HG02571 (cell line): ENCODE measurements at regions not wholly inside any gene's neighbourhood (a gene's known extent, or its start where the extent isn't known, plus 50 kb on each side); places are given as distances from the start of the nearest gene placed in this dataset.

Experiments
- ATAC-seq: cut with Tn5 transposase; IDR thresholded peaks from one replicate; pipeline ENCODE4 v1.9.1; 2021; ENCODE audit warnings: mild to moderate bottlenecking, moderate library complexity; ENCODE audit not compliant: unreplicated experiment

GRCh38 chr15:77691607-77692006 is 58.9 kb upstream of the LINGO1 start:
- no peak for ATAC-seq

GRCh38 chr15:77689821-77690220 is 57.1 kb upstream of the LINGO1 start:
- no peak for ATAC-seq

GRCh38 chr15:77688693-77689092 is 56.0 kb upstream of the LINGO1 start:
- ATAC-seq, result no peak

GRCh38 chr15:77688266-77688665 is 55.6 kb upstream of the LINGO1 start:
- ATAC-seq, result no peak

GRCh38 chr15:77685082-77685815 is 52.5 kb upstream of the LINGO1 start:
- no peak for ATAC-seq

GRCh38 chr15:77684341-77685081 is 51.8 kb upstream of the LINGO1 start:
- no peak for ATAC-seq

GRCh38 chr15:77682564-77682963 is 49.9 kb upstream of the LINGO1 start:
- no peak for ATAC-seq
